ENCODE measurements at regions not wholly inside any gene's neighbourhood (a gene's known extent, or its start where the extent isn't known, plus 50 kb on each side); places are given as distances from the start of the nearest gene placed in this dataset.

GRCh38 chr5:109982966-109983534 lies 293.3 kb downstream of the MAN2A1 start:
- TF ChIP-seq CTCF (IDR thresholded peaks at IDR 0.05; ENCODE audit: insufficient read depth, low read depth, low read length, missing control alignments): no peak
- H3K4me3 ChIP-seq (ENCODE audit: low read length): no peak overlapping the region
- DNase-seq (ENCODE audit: low read depth): no peak

DNA sequence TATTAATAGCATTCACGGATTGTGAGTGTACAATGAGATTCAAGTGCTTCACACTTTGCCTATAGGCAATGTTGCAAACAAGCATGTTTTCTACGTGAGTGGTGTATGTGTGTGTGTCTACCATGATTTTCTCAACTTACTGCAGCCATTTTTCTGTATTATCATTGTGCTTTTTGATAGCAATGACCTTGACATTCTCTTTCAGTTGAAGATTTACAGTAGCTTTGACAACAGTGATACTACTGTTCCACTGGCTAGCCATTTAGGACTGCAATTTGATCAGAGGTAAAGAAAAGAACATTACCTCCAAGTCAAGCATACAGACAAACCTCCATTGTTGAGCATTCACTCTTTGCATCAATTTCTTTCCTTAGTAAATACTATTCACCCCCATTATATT lies 297.0 kb downstream of the MAN2A1 start:
- no peak for DNase-seq (ENCODE audit: low read depth)
- no peak overlapping the region for H3K4me3 ChIP-seq (ENCODE audit: low read length)
- no peak for TF ChIP-seq CTCF (IDR thresholded peaks at IDR 0.05; ENCODE audit: insufficient read depth, low read depth, low read length, missing control alignments)

DNA sequence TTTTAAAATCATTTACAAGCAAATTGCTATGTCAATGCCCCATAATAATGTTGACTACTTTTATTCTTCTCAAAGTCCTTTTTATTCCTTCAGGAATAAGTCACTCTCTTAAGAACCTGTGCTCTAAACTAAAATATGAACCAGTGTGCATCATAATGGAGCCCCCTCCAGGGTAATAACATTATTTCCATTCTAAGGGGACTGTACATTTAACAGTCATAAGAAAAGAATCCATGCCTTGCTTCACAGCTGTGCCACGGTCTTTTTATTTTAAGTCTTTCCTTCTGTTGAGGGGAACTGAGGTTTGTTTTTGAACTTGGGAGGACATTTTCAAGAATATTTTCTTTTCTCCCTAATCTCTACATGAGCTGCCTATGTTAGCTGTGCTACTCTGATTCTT lies 297.6 kb downstream of the MAN2A1 start:
- DNase-seq (ENCODE audit: low read depth): no peak
- no peak overlapping the region for H3K4me3 ChIP-seq (ENCODE audit: low read length)
- TF ChIP-seq CTCF (IDR thresholded peaks at IDR 0.05; ENCODE audit: insufficient read depth, low read depth, low read length, missing control alignments): no peak

GRCh38 chr5:109987970-109988369 lies 298.2 kb downstream of the MAN2A1 start:
- TF ChIP-seq CTCF (IDR thresholded peaks at IDR 0.05; ENCODE audit: insufficient read depth, low read depth, low read length, missing control alignments): no peak
- no peak overlapping the region for H3K4me3 ChIP-seq (ENCODE audit: low read length)
- DNase-seq (ENCODE audit: low read depth): no peak

DNA sequence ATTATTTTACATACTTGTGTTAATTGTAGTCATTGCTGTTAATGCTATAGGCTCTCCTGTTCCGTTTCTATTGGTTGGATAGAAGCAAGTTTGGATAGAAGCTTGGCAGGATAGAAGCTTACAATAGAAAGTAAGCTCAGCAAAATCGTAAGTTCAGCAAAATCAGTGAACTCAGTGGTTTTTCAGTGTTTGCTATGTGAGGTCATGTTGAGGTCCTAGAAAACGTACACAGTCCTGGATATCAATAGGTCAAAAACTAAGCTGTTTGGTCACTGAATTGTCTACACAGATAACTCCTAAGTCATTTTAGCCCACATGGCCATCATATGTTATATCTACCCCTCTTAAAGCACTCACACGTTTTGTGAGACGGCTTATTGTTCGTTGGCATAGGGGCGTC lies 299.4 kb downstream of the MAN2A1 start:
- DNase-seq (ENCODE audit: low read depth): no peak
- H3K4me3 ChIP-seq (ENCODE audit: low read length): no peak overlapping the region
- TF ChIP-seq CTCF (IDR thresholded peaks at IDR 0.05; ENCODE audit: insufficient read depth, low read depth, low read length, missing control alignments): no peak

DNA sequence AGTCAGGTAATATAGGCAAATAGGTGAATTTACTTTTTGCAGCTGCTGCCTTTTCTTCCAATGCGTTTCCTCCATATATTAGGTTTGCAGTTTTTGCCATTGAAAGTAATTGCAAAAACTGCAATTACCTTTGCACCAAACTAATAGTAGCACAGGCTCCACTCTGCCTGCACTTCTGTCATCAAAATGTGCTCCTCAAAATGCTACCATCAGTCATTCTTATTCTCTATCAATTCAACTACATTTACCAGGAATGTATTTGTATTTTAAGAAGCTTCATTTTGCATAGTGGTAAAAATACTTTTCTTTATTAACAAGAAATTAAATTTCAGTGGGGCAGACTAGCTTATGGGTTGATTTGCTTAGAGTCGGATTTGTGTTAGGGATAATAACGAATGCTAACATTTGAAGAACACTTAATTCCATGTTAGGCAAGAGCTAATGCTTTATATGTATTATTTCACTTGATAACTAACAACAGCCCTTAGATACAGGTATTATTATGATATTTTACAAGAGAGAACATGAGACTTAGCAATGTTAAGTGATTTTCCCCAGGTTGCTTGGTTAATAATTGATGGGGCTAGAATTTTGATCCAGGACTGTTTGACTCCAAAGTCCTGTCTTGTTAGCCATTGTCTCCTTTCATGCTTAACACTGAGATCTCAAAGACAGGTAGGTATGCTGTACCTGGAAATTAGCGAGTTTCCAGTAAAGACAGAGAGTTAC lies 300.4 kb downstream of the MAN2A1 start:
- no peak for DNase-seq (ENCODE audit: low read depth)
- no peak overlapping the region for H3K4me3 ChIP-seq (ENCODE audit: low read length)
- TF ChIP-seq CTCF (IDR thresholded peaks at IDR 0.05; ENCODE audit: insufficient read depth, low read depth, low read length, missing control alignments): no peak

Data from epithelial cell of esophagus (primary cell).